ENCODE measurements at regions not wholly inside any gene's neighbourhood (a gene's known extent, or its start where the extent isn't known, plus 50 kb on each side); places are given as distances from the start of the nearest gene placed in this dataset.

- TF ChIP-seq CTCF (IDR thresholded peaks at IDR 0.05; ENCODE audit: low read depth, low read length) = no peak
- peak; percentile 17 to 36 for DNase-seq (ENCODE audit: low read depth in 2 of 2)
- no peak overlapping the region for H3K4me3 ChIP-seq (replicated peaks in 1 of 2; ENCODE audit: low read depth in 2 of 2, low read length in 2 of 2)
Measured at GRCh38 chr7:120169996-120170783, 102.8 kb upstream of the KCND2 start.

- TF ChIP-seq CTCF (IDR thresholded peaks at IDR 0.05; ENCODE audit: low read depth, low read length) = no peak
- no peak overlapping the region for H3K4me3 ChIP-seq (replicated peaks in 1 of 2; ENCODE audit: low read depth in 2 of 2, low read length in 2 of 2)
- DNase-seq (ENCODE audit: low read depth in 2 of 2) = peak in 1 of 2 donors; percentile 47
Measured at GRCh38 chr7:120170834-120171233, 102.1 kb upstream of the KCND2 start.

- no peak for TF ChIP-seq CTCF (IDR thresholded peaks at IDR 0.05; ENCODE audit: low read depth, low read length)
- no peak for DNase-seq (ENCODE audit: low read depth in 2 of 2)
- H3K4me3 ChIP-seq (replicated peaks in 1 of 2; ENCODE audit: low read depth in 2 of 2, low read length in 2 of 2) = no peak overlapping the region
Measured at GRCh38 chr7:120171406-120171805, 101.6 kb upstream of the KCND2 start.

- TF ChIP-seq CTCF (IDR thresholded peaks at IDR 0.05; ENCODE audit: low read depth, low read length) = no peak
- no peak for DNase-seq (ENCODE audit: low read depth in 2 of 2)
- H3K4me3 ChIP-seq (replicated peaks in 1 of 2; ENCODE audit: low read depth in 2 of 2, low read length in 2 of 2) = no peak overlapping the region
Measured at GRCh38 chr7:120180221-120180620, 92.8 kb upstream of the KCND2 start.

GRCh38 chr7:120181499-120181898, 91.5 kb upstream of the KCND2 start:
- no peak for TF ChIP-seq CTCF (IDR thresholded peaks at IDR 0.05; ENCODE audit: low read depth, low read length)
- no peak for DNase-seq (ENCODE audit: low read depth in 2 of 2)
- H3K4me3 ChIP-seq (replicated peaks in 1 of 2; ENCODE audit: low read depth in 2 of 2, low read length in 2 of 2) = no peak overlapping the region

GRCh38 chr7:120184866-120185265, 88.1 kb upstream of the KCND2 start:
- DNase-seq (ENCODE audit: low read depth in 2 of 2) = peak in 1 of 2 donors; percentile 27
- no peak for TF ChIP-seq CTCF (IDR thresholded peaks at IDR 0.05; ENCODE audit: low read depth, low read length)
- no peak overlapping the region for H3K4me3 ChIP-seq (replicated peaks in 1 of 2; ENCODE audit: low read depth in 2 of 2, low read length in 2 of 2)
